ENCODE measurements at regions not wholly inside any gene's neighbourhood (a gene's known extent, or its start where the extent isn't known, plus 50 kb on each side); places are given as distances from the start of the nearest gene placed in this dataset.
A peak's percentile ranks its signal among the peaks of the same experiment; 100 is the strongest.

DNA sequence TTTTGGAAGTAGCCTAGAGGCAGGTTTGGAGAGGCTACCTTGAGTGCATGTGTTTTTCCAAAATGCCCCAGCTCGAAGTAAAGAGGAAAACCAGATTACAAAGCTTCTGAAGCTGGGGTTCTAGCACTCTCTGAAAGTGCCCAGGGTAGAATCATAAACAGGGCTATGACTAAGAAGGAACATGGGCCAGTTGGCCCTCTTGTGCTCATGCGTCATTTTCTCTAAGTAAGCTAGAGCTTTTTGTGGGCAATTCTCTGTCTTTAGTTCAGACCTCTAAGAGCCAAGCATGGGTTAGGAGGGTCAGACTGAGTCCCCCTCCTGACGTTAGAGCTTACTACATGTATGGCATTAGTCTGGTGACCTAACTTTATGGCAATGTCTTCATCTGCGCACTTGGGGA lies 129.5 kb upstream of the UMPS start:
- H3K9me3 Mint-ChIP-seq (ENCODE audit: unreplicated experiment): no peaks in the 10 kb centered on the region
- DNase-seq (ENCODE audit: unreplicated experiment): peak; percentile 52
- no TSS peak for BruUV-seq (replicated peaks)
- no peaks in the 10 kb centered on the region for H3K36me3 Mint-ChIP-seq (ENCODE audit: insufficient read depth, unreplicated experiment)
- peaks cover 21% of the 10 kb centered on the region for H3K4me1 Mint-ChIP-seq (ENCODE audit: insufficient read depth, unreplicated experiment)
- POLR2A ChIA-PET: interaction anchor here (0.6 to 1.5 kb wide), 5 partner anchors 23 to 226 kb away, joined by 3 to 5 read pairs (median 3); partner anchors contain the start of gene UMPS
- TF ChIP-seq CTCF (IDR thresholded peaks at IDR 0.05; ENCODE audit: unreplicated experiment): no peak
- no peak overlapping the region for H3K4me3 Mint-ChIP-seq (ENCODE audit: unreplicated experiment)
- peak overlapping the region; percentile 6 for H3K27ac Mint-ChIP-seq (ENCODE audit: low read depth, unreplicated experiment)
- CTCF ChIA-PET: interaction anchor here (0.6 to 3.9 kb wide), 3 partner anchors 41 to 111 kb away, joined by 3 to 16 read pairs (median 12); no protein-coding TSS in a partner anchor
- intact Hi-C loops (cut with micrococcal nuclease): no loop called here
- peaks cover 20% of the 10 kb centered on the region for H3K27me3 Mint-ChIP-seq (ENCODE audit: insufficient read depth, unreplicated experiment)

- BruUV-seq (replicated peaks): no TSS peak
- intact Hi-C loops (cut with micrococcal nuclease): no loop called here
- H3K4me1 Mint-ChIP-seq (ENCODE audit: insufficient read depth, unreplicated experiment): peaks cover 21% of the 10 kb centered on the region
- DNase-seq (ENCODE audit: unreplicated experiment): peak; percentile 70
- no peak overlapping the region for H3K4me3 Mint-ChIP-seq (ENCODE audit: unreplicated experiment)
- no peaks in the 10 kb centered on the region for H3K9me3 Mint-ChIP-seq (ENCODE audit: unreplicated experiment)
- peaks cover 20% of the 10 kb centered on the region for H3K27me3 Mint-ChIP-seq (ENCODE audit: insufficient read depth, unreplicated experiment)
- ChIA-PET CTCF (interaction anchor here (0.5 to 3.9 kb wide), 4 partner anchors 42 to 129 kb away, joined by 3 to 16 read pairs (median 8); partner anchors contain the start of gene UMPS), POLR2A (interaction anchor here (0.6 to 1.5 kb wide), 6 partner anchors 13 to 225 kb away, joined by 3 to 5 read pairs (median 3); partner anchors contain the start of gene UMPS)
- H3K36me3 Mint-ChIP-seq (ENCODE audit: insufficient read depth, unreplicated experiment): no peaks in the 10 kb centered on the region
- peak overlapping the region; percentile 6 for H3K27ac Mint-ChIP-seq (ENCODE audit: low read depth, unreplicated experiment)
- no peak for TF ChIP-seq CTCF (IDR thresholded peaks at IDR 0.05; ENCODE audit: unreplicated experiment)
These were observed 129.1 kb upstream of the UMPS start for GRCh38 chr3:124601190-124601589.

DNA sequence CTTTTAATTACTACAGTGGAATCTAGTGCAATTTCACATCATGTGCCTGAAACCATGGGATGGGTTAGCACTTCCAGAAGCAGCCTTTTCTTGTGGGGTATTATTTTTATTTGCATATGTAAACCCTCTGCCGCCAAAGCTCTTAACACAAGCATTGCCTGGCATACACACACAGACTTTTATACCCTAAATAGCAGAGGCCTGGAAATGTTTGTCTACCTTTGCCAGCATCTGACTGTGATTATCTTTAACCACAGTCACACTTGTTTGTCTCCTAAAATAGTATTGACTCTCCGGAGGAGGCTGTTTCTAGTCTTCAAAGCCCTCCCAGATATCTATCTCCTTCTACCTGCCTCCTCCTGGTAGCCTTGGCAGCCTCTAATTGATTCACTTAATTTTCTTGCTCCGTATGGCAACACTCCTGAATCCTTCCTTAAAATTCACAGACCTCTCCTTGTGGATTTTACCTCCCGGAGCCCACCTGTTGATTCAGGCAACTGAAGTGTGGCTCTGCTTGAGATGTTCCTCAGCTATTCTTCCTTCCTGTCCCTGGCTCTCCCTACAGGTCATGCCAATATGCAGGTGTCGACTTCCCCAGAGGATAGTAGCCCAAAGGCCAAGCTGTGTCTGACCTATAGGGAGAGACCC lies 127.1 kb upstream of the UMPS start:
- H3K27ac Mint-ChIP-seq (ENCODE audit: low read depth, unreplicated experiment): no peak overlapping the region
- no peak overlapping the region for H3K4me3 Mint-ChIP-seq (ENCODE audit: unreplicated experiment)
- CTCF ChIA-PET: interaction anchor here (1.1 to 3.9 kb wide), 2 partner anchors 44 to 86 kb away, joined by 3 to 16 read pairs; no protein-coding TSS in a partner anchor
- BruUV-seq (replicated peaks): no TSS peak
- H3K9me3 Mint-ChIP-seq (ENCODE audit: unreplicated experiment): no peaks in the 10 kb centered on the region
- peaks cover 10% of the 10 kb centered on the region for H3K27me3 Mint-ChIP-seq (ENCODE audit: insufficient read depth, unreplicated experiment)
- TF ChIP-seq CTCF (IDR thresholded peaks at IDR 0.05; ENCODE audit: unreplicated experiment): no peak
- POLR2A ChIA-PET: no interaction called here
- intact Hi-C loops (cut with micrococcal nuclease): no loop called here
- no peaks in the 10 kb centered on the region for H3K36me3 Mint-ChIP-seq (ENCODE audit: insufficient read depth, unreplicated experiment)
- peaks cover 32% of the 10 kb centered on the region for H3K4me1 Mint-ChIP-seq (ENCODE audit: insufficient read depth, unreplicated experiment)
- no peak for DNase-seq (ENCODE audit: unreplicated experiment)

GRCh38 chr3:124605781-124606579 lies 124.3 kb upstream of the UMPS start:
- H3K36me3 Mint-ChIP-seq (ENCODE audit: insufficient read depth, unreplicated experiment): no peaks in the 10 kb centered on the region

More at GRCh38 chr3:124605781-124606579, 124.3 kb upstream of the UMPS start:
- no peak for TF ChIP-seq CTCF (IDR thresholded peaks at IDR 0.05; ENCODE audit: unreplicated experiment)
- Mint-ChIP-seq H3K27ac (ENCODE audit: low read depth, unreplicated experiment) (no peak overlapping the region), H3K27me3 (ENCODE audit: insufficient read depth, unreplicated experiment) (peaks cover 10% of the 10 kb centered on the region), H3K4me3 (ENCODE audit: unreplicated experiment) (no peak overlapping the region), H3K4me1 (ENCODE audit: insufficient read depth, unreplicated experiment) (peaks cover 18% of the 10 kb centered on the region), H3K9me3 (ENCODE audit: unreplicated experiment) (no peaks in the 10 kb centered on the region)
- CTCF ChIA-PET: interaction anchor here (0.6 to 1.3 kb wide), 7 partner anchors 12 to 519 kb away, joined by 3 to 7 read pairs (median 4); no protein-coding TSS in a partner anchor
- no TSS peak for BruUV-seq (replicated peaks)
- POLR2A ChIA-PET: no interaction called here
- intact Hi-C loops (cut with micrococcal nuclease): no loop called here
- no peak for DNase-seq (ENCODE audit: unreplicated experiment)

Data from MCF 10A (cell line).